ENCODE measurements at regions not wholly inside any gene's neighbourhood (a gene's known extent, or its start where the extent isn't known, plus 50 kb on each side); places are given as distances from the start of the nearest gene placed in this dataset.
"Not testable (repeated sequence)": the region's sequence is repeated elsewhere in the genome, so short reads cannot be mapped to it uniquely, and the experiment has no call there.

DNA sequence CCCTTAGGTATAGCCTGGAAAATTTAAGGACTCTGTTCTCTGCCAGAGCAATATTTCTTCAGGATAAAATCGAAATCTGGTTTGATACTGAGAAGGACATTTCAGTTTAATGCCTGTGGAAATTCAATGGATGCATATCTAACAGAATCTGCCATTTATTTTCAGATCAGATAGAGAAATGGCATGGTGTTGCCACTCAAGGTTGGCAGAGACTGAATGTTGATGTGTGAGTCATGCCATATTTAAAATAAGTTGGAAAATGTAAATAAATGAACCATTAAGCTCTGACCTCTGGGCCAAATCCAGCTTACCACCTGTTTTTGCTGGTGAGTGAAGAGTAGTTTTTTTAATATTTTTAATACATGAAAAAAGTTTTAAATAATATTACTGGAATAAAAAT is 594.6 kb downstream of the DOK5 start:
- no peak for DNase-seq (ENCODE audit: low spot score)
- in situ Hi-C loops (cut with HindIII; ENCODE audit: low sequenced_read_pairs) = no loop called here

DNA sequence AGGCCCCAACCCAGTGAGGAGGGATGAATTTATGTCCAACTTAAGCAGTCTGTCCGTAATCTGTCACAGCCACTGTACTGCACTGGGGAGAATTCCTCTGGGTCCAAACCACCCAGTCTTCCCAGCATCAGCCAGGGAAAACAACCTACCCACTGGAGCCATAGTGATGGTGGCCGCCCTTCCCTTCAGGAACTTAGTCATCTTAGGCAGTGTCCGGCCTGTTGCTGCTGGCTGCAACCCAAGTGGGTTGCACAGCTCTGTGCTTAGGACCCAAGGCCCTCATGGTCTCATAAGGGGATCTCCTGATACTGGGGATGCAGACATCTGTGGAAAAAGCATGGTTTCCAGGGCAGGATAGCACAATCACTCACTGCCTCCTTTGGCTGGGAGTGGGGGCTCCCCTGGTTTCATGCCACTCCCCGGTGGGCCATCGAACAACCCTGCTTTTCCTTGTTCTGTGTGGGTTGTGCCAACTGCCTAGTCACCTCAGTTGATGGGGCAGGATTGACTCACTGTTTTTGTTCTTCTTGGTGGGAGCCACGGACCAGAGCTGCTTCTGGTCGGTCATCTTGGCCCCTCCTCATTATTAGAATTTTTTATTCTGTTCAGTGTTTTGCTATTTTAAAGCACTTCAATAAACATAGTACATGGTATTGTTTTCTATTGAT is 591.9 kb downstream of the DOK5 start:
- in situ Hi-C loops (cut with HindIII; ENCODE audit: low sequenced_read_pairs) = no loop called here
- no peak for DNase-seq (ENCODE audit: low spot score)

DNA sequence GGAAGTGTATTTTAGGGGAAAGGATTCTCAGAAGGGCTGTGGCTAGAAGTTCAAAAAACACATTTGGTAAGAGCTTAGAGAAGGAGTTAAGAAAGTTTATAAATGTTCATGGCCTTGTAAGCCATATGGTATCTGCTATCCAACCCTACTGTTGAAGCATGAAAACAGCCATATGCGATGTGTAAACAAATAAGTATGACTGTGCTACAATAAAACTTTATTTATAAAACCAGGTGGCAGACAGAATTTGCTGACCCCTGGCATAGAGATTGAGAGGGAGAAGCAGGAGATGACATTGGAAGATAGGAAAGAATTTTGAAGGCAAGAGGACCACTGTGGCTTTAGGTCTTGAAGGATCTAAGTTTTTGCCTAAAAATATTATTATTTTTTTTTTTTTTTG is 583.5 kb downstream of the DOK5 start:
- in situ Hi-C loops (cut with HindIII; ENCODE audit: low sequenced_read_pairs) = no loop called here
- DNase-seq (ENCODE audit: low spot score) = no peak

DNA sequence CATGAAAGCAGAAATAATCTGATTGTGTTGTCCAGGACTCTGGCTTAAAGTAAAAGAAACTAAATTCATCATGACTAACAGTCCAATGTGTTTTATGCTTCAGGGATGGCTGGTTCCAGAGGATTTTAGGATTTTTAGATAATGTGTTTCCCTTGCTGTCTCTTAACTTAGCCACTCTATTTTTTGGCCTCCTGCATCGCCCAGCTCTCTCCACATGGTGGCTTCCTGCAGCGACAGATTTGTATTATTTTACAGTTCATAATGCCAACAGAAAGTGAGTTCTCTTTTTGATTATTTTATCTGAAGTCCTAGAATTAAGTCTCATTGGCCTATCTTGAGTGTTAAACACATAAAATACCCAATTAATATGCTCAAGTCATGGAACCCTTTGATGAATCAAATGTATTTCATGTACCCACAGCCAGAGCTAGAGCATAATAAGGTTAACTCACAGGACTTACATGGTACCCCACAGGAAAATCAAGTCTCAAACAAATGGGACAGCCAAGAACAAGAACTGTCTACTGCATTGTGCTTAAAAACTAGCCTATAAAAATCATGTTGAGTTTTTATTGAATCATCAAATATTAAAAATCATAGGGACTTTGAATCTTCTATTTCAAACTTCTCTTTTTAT is 582.5 kb downstream of the DOK5 start:
- in situ Hi-C loops (cut with HindIII; ENCODE audit: low sequenced_read_pairs) = no loop called here
- no peak for DNase-seq (ENCODE audit: low spot score)

DNA sequence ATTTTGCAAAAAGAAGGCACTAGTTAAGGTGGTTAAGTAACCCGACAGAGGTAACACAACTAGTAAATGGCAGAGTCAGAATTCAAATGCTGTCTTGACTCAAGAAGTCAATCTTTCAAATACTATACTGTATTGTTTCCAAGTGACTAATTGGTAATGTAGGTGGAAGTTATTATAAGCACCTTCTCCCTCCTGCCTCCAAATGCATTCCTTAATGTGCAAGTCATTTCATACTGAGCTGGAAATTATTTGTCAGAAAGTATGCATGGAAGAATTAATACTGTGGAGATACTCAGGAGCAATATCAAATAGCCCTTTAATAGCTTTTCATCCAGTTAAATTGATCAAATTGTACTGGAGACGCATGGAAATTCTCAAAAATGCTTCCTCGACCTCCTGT is 579.1 kb downstream of the DOK5 start:
- in situ Hi-C loops (cut with HindIII; ENCODE audit: low sequenced_read_pairs) = no loop called here
- DNase-seq (ENCODE audit: low spot score) = no peak

DNA sequence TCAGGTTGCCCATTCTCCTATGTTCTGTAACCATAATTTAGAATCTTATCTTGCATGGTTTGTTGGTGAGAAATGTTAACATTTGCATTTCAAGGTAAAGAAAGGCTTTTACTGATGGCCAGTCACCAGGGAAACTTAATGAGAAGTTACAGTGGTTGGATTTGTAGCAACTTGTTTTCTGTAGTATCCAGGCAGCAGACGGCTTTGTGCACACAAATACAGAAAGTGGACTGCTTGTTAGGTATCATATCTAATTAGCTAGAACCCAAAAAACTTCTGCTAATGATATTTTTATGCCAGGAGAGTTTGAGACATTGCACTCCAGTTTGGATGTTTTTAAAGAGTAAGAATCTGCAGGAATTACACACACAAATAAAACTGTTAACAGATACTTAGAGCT is 578.0 kb downstream of the DOK5 start:
- DNase-seq (ENCODE audit: low spot score) = no peak
- in situ Hi-C loops (cut with HindIII; ENCODE audit: low sequenced_read_pairs) = no loop called here

DNA sequence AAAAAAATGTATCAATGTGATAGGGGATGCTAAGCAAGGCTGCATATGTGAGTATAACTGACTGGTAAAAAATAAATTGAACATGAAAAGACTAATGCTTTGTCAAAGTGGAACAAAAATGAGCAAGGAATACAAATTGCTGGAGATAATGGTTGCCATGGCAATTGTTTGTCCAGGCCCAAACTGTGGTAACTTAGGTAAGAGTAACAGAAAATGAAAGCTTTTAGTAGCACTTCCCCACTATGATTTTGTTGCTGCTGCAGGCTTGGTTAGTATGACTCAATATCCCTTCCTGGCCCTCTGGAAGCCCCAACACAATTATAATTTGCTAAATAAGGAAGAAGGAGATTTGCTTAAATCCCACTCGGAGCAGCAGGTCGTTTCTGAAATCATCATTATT is 577.1 kb downstream of the DOK5 start:
- DNase-seq (ENCODE audit: low spot score) = no peak
- in situ Hi-C loops (cut with HindIII; ENCODE audit: low sequenced_read_pairs) = no loop called here

DNA sequence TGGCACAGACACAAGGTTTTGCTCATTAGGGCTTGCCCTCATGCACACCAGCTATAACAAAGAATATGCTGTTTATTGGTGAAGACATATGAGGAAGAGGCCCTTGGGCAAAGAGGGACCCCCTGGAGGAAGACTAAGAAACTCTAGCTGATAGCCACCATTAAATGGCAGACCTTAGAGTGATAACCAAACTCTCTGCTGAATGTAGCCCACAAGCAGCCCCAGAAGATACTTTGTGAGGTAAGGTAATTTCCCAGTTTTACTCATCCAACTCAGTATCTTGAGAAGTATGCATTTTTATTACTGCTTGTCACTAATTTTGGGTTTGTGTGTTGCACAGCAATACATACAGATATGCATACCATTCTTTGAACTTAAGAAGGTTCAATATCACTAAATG is 563.3 kb downstream of the DOK5 start:
- in situ Hi-C loops (cut with HindIII; ENCODE audit: low sequenced_read_pairs) = no loop called here

DNA sequence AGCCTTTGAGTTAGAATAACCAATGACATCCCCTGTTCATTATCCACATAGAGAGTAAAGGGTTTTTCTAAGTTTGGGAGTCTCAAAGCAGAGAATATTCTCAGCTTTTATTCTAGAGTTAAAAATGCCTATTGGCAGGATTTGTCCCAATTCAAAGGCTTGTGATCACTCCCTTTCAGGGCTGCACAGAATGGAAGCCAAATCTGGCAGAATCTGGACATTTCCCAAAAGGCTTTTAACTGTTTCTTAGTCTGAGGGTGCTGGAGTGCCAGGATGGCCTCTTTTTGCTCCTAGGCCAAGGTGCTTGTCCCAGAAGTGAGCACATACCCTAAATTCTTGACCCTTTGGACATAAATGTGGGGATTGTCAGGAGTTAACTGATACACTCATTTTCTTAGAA is 556.6 kb downstream of the DOK5 start:
- in situ Hi-C loops (cut with HindIII; ENCODE audit: low sequenced_read_pairs) = no loop called here
- no peak for DNase-seq (ENCODE audit: low spot score)

More for the DNA sequence above, 563.3 kb downstream of the DOK5 start:
- no peak for DNase-seq (ENCODE audit: low spot score)

DNA sequence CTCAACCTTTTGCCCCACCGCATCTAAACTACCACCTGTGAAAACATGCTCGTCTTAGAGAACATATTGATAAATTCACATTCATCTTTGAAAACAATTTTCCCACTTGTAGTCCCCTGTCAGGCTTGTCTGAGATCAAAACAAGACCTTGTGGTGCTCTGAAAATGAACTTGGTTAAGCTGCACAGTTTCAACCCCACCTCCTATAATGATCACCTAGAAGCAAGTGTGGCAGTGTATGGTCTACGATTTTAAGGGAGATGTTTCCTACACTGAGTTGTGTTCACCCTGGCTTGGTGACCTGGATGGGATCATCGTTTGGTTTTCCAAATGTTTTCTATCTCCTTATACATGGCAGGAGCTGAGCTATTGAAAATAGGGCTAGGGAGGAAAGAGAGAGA is 539.4 kb downstream of the DOK5 start:
- DNase-seq (ENCODE audit: low spot score) = no peak
- in situ Hi-C loops (cut with HindIII; ENCODE audit: low sequenced_read_pairs) = no loop called here

DNA sequence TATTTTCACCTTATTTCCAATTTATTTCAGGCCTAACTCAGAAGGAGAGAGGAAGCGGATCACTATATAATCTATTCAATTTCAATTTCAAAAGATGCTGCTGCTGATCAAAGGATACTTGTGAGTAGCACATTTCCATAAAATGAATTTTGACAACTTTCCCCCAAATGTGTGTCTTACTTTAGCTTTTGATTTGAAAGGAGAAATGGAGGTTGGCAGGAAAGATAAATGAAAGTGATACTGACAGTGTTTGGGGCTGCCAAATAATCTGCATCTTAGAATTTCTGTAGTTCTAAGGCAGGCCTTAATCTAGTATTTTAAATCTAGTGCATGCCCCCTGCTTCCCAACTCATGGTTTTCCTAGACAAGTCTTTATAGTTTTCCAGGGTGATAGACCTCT is 535.4 kb downstream of the DOK5 start:
- in situ Hi-C loops (cut with HindIII; ENCODE audit: low sequenced_read_pairs) = no loop called here
- no peak for DNase-seq (ENCODE audit: low spot score)

DNA sequence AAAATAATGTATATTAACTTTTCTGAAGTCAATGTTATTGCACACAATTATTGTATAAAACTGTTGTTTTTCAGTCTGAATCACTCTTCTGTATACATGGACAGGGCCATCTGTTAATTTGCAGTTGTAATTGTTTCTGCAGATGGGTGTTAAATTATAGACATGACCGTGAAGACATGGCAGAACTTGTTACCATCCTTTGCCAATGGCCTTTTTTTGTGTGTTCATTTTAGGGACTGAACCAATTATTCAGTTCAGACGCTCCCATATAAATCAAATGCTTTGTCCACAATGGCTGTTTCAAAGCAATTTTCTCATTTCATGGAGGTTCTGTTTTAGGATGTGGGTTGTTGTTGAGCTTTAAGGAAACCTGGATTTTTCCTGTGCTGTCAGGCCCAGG is 533.7 kb downstream of the DOK5 start:
- in situ Hi-C loops (cut with HindIII; ENCODE audit: low sequenced_read_pairs) = no loop called here
- no peak for DNase-seq (ENCODE audit: low spot score)

DNA sequence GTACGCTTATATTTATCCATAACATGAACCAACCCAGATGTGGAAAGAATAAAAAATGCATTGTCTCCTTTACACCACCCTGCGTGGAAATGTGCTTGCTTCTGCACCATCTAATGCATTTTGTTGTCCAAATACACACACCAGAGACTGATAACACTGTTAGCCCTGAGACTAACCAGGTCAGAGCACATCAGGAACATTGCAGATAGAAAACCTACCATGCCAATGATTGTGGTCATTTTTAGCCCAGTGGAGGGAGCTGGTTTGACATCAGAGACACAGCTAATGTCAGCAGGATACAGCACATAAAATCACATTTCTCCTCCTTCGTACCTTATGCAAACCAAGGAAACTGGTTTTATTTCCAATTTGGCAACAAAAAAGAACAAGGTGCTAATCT is 528.7 kb downstream of the DOK5 start:
- no peak for DNase-seq (ENCODE audit: low spot score)
- in situ Hi-C loops (cut with HindIII; ENCODE audit: low sequenced_read_pairs) = no loop called here

DNA sequence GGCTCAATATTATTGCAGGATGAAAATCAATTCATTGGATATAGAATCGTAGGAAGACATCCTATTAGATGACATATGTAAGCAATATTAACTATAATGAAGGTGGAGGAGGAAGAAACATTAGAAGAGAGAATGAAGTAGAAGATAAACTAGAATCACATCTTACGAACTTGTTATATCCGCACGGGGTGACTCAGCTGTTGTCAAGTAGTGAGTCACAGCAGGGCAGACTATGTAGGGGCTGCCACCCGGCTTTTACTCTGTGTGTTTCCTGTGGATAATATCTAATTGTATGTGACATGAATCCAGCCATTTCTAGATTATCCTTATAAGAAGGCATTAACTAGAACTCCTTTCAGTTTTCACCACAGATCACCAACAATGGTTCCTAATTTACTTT is 520.2 kb downstream of the DOK5 start:
- no peak for DNase-seq (ENCODE audit: low spot score)
- in situ Hi-C loops (cut with HindIII; ENCODE audit: low sequenced_read_pairs) = no loop called here

DNA sequence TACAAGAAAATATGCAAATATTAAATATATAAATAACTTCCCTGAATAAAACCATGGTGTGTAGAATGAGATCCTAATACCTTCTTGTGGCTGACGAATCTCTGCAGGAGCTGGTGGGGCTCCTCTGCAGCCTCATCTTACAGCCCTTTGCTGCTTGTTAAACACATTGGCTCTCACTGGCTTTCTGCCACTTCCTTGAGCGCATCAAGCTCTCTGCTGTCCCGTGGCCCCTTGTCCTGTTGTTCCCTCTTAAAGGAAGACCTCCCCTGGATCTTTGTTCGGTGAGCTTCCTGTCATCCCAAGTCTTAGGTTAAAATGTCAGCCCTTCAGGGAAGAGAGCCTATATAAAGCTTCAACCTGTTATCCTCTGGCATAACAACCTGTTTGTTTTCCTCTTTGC is 519.6 kb downstream of the DOK5 start:
- DNase-seq (ENCODE audit: low spot score) = no peak
- in situ Hi-C loops (cut with HindIII; ENCODE audit: low sequenced_read_pairs) = no loop called here

DNA sequence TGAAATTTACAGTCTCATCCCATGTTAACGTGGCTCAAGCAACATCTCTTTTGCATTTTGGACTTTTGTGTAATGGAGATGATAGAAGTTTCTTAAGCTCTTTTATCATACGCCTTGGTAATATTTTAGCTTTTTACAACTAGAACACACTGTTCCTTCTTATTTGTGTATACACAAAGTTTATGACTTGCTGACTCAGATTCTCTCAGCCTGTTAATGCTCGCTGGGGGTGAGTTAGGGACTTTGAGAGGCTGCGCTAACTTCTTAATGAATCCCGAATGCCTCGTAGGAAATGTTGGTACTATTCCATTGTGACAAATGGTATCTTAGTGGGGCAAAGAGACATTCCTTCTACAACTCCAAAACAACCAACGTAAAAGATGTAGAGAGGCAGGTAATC is 509.7 kb downstream of the DOK5 start:
- DNase-seq (ENCODE audit: low spot score) = no peak
- in situ Hi-C loops (cut with HindIII; ENCODE audit: low sequenced_read_pairs) = no loop called here

DNA sequence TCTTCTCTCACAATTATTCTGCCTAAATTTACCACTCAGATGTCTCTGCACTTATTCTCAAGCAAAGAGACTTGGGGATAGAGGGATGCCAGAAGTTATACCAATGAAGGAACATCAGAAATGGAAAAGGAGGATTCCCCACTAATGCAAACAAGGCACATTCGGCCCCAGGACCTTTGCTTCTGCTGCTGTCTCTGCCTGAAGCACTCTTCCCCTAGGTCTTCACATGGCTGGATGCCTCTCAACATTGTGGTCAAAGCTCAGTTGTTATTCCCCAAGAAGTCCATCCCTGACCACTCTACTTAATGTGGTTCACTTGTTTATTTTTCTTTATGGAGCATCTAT is 508.7 kb downstream of the DOK5 start:
- in situ Hi-C loops (cut with HindIII; ENCODE audit: low sequenced_read_pairs) = no loop called here

DNA sequence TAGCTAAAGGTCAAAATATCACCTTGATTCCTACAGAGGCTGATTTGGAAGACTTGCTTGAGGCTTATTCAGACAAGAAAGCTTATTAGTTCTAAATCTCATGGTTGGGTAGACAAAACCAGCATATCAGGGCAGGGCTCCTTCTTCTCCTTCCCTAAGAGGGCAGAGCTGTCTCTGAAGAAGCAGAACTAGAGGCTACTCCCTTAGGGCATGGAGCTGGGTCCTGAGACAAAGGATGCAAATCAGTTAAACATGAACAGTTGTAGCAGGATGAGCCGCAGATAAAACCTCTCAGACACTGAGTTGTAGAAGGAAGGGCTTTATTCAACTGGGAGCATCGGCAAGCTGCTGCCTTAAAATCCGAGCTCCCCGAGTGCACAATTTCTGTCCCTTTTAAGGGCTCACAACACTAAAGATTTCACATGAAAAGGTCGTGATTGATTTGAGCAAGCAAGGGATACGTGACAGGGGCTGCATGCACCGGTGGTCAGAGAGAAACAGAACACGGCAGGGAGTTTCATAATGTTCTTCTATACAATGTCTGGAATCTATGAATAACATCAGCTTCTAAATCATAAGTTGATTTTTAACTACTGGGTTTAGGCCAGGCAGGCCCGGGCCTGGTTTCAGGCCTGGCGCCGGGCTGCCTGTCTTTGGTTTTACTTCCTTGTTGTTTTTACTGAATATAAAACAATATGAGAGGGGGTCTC is 508.2 kb downstream of the DOK5 start:
- in situ Hi-C loops (cut with HindIII; ENCODE audit: low sequenced_read_pairs); DNase-seq (ENCODE audit: low spot score): not testable (repeated sequence)

More for the DNA sequence above, 508.7 kb downstream of the DOK5 start:
- DNase-seq (ENCODE audit: low spot score) = no peak

DNA sequence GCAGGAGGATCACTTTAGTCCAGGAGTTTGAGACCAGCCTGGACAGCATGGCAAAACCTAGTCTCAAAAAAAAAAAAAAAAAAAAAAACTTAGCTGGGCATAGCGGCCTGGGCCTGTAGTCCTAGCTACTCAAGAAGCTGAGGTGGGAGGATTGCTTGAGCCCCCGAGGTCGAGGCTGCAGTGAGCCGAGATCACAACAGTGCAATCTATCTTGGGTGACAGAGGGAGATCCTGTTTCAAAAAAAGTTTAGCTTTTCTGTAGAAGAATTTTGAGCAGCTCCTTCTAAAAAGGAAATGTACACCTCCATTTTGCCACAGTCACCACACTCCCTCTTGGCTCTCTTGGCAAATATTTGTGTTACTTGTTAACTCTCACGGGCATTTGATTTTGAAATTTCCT is 505.8 kb downstream of the DOK5 start:
- no peak for DNase-seq (ENCODE audit: low spot score)
- in situ Hi-C loops (cut with HindIII; ENCODE audit: low sequenced_read_pairs) = no loop called here

DNA sequence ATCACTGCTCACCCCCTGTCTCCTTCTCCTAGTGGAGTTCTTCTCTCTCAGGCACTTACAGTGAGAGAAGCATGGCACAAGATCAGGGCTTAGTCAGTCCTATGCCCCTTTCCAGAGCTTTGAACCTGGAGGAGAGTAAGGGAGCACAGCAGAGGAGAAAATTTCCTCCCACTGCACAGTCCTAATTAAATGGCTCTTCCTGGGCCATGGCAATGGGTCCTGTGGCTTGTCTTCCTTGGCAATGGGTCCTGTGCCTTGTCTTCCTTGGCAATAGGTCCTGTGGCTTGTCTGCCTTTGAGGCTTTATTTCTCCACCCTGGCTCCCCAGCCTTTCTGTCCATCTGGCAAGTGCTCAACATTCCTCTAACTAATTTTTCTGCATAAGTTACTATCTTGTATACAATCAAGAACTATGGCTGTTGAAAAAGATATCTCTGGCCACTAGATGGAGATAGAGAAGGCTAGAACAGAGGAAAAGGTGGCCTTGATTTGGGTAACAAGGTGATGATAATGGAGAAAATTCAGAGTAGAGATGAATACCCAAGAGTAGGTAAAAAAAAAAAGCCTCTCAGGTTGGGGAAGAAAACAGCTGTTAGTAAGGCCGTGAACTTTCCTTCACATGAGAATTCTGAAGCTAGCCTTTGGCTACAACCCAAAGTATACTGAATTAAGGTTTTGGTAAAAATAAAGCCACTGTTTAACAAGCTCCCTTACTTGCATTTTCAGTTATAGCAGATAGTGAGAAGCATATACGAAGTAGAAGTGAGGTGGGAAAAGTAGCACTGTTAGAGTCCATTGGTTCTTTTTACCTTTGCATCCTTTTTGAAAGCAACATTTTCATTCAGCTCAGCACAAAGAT is 504.9 kb downstream of the DOK5 start:
- no peak for DNase-seq (ENCODE audit: low spot score)
- in situ Hi-C loops (cut with HindIII; ENCODE audit: low sequenced_read_pairs) = no loop called here

Measured in G401 (cell line).